ENCODE measurements at regions not wholly inside any gene's neighbourhood (a gene's known extent, or its start where the extent isn't known, plus 50 kb on each side); places are given as distances from the start of the nearest gene placed in this dataset.
"Not testable (repeated sequence)": the region's sequence is repeated elsewhere in the genome, so short reads cannot be mapped to it uniquely, and the experiment has no call there.

DNA sequence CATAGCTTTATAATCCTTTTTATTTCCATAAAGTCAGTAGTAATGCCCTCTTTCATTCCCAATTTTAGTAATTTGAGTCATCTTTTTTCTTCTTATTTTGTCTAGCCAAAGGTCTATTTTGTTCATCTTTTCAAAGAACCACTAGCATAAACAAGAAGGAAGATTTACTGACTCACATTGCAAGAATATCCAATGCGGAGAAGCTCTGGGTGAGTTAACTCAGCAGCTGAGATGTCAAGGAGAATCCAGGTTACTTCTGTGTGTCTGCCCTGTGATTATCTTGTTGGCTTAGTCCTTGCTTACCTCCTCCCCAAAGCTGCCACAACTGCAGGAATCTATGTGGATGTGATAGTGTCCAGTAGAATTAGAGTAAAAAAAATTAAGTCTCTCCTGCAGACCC lies 311.4 kb upstream of the NCKAP5 start:
- no peak for DNase-seq (ENCODE audit: low spot score)

DNA sequence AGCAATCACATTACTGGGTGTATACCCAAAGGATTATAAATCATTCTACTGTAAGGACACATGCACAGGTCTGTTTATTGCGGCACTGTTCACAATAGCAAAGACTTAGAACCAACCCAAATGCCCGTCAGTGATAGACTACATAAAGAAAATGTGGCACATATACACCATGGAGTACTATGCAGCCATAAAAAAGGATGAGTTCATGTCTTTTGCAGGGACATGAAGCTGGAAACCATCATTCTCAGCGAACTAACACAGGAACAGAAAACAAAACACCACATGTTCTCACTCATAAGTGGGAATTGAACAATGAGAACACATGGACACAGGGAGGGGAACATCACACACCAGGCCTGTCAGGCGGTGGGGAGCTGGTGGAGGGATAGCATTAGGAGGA lies 313.9 kb upstream of the NCKAP5 start:
- not testable (repeated sequence) for DNase-seq (ENCODE audit: low spot score)

GRCh38 chr2:133884739-133885381 lies 316.6 kb upstream of the NCKAP5 start:
- no peak for DNase-seq (ENCODE audit: low spot score)

DNA sequence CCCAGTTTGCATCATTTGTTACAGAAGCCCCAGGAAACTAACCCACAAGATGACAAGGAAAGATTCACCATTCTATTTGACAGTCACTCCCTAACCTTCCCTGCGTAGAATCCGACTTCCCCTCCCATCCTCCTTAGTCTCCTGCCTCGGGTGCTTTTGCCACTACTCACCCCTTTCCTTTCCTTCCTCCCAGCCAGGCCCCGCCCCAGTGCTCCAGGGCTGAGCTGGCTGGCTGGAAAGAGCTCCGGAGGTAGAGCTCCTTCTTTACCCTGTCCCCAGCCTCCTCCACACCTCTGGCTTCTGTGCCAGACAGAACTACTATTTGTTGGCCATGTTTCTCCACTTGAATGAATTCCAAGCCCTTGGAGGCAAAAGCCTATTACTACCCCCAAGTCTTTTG lies 317.6 kb upstream of the NCKAP5 start:
- no peak for DNase-seq (ENCODE audit: low spot score)

GRCh38 chr2:133886735-133887675 lies 318.7 kb upstream of the NCKAP5 start:
- peak; percentile 44 for DNase-seq (ENCODE audit: low spot score)

DNA sequence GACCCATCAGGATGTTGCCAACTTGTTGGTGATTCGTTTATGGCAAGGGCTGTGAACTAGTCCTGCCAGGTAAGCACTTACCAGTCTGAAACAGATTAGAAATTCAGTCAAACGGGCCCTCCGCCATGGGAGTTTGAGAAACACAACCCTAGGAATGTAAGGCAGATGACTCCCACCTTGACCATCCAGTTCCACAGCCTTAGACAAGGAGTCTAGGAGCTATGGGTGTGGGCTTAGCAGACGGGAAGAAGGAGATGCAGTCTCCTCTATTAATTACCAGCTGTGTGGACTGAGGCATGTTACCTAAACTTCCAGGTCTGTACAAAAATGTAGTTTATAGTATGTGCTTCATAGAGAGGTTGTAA lies 319.4 kb upstream of the NCKAP5 start:
- no peak for DNase-seq (ENCODE audit: low spot score)

GRCh38 chr2:133888107-133888506 lies 319.8 kb upstream of the NCKAP5 start:
- DNase-seq (ENCODE audit: low spot score): no peak

GRCh38 chr2:133888621-133889219 lies 320.5 kb upstream of the NCKAP5 start:
- no peak for DNase-seq (ENCODE audit: low spot score)

GRCh38 chr2:133892352-133892913 lies 324.2 kb upstream of the NCKAP5 start:
- no peak for DNase-seq (ENCODE audit: low spot score)

DNA sequence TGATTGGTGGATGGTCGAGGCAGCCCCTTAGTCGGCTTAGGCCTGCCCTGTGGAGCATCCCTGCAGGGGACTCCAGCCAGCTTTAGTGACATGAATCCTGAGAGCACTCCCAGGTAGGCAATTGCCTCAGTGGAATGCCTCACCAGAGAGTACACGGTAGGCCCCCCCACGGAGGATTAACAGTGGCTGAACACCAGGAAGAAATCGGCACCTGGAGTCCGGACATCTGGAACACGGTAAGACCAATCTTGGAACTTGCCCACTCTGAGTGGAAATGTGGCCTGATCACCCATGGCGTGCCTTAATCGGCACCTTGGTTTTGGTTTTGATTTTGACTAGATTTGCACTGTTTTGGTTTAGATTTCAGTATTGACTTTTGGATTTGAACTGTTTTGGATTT lies 326.2 kb upstream of the NCKAP5 start:
- no peak for DNase-seq (ENCODE audit: low spot score)

- not testable (repeated sequence) for DNase-seq (ENCODE audit: low spot score)
These were observed 329.6 kb upstream of the NCKAP5 start for GRCh38 chr2:133897838-133898237.

GRCh38 chr2:133900909-133901308 lies 332.6 kb upstream of the NCKAP5 start:
- no peak for DNase-seq (ENCODE audit: low spot score)

- no peak for DNase-seq (ENCODE audit: low spot score)
These were observed 338.1 kb upstream of the NCKAP5 start for GRCh38 chr2:133906396-133906795.

- DNase-seq (ENCODE audit: low spot score): no peak
These were observed 338.7 kb upstream of the NCKAP5 start for GRCh38 chr2:133906926-133907325.

- no peak for DNase-seq (ENCODE audit: low spot score)
These were observed 339.9 kb upstream of the NCKAP5 start for GRCh38 chr2:133908171-133908570.

DNA sequence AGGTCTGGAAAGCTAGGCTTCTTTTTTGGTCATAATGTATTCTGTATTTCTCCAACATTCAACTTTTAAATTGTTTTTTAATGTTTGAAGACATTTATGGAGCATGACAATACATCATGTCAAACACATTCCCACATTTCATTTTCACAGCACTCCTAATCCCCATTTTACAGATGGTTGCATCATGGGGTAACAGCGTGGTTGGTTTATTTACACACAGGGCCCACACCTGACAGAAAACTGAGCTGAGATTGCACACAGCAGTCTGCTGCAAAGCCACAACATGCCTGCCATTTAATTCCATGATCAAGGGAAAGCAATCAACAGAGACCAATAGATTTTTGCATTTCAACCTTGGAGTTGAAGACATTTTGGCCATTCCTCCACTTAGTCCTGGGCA lies 335.7 kb upstream of the MGAT5 start:
- DNase-seq (ENCODE audit: low spot score): no peak

GRCh38 chr2:133919285-133919684 lies 334.6 kb upstream of the MGAT5 start:
- DNase-seq (ENCODE audit: low spot score): no peak

DNA sequence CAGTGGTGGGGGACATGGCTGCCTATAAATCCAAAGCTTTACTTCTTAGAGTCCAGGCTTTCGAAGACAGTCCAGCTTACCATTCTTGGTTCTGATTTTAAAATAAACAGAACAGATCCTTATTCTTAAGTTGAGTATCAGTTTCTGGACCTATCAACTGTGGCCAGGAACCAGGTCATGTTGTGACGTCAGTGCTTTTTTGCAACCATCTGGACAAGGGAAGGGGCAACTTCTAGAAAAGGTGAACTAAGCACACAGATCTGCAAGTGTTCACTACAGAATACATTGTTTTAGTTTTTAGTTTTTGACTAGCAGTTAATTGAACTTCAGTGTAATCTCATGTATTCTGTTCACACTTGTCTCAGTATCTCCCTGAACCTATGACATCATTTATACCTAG lies 326.0 kb upstream of the MGAT5 start:
- DNase-seq (ENCODE audit: low spot score): no peak

- no peak for DNase-seq (ENCODE audit: low spot score)
These were observed 317.8 kb upstream of the MGAT5 start for GRCh38 chr2:133936096-133936495.

DNA sequence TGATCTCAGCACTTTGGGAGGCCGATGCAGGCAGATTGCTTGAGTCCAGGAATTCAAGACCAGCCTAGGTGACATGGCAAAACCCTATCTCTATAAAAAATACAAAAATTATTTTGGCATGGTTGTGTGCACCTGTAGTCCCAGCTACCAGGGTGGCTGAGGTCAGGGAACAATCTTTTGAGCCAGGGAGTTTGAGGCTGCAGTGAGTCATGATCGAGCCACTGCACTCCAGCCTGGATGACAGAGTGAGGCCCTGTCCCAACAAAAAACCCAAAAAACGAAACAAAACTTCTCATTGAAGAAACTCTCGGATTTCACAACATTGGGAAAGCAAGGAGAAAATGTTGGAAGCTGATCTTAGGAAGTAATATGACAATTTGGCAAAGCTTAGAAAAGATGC lies 317.3 kb upstream of the MGAT5 start:
- DNase-seq (ENCODE audit: low spot score): no peak

DNA sequence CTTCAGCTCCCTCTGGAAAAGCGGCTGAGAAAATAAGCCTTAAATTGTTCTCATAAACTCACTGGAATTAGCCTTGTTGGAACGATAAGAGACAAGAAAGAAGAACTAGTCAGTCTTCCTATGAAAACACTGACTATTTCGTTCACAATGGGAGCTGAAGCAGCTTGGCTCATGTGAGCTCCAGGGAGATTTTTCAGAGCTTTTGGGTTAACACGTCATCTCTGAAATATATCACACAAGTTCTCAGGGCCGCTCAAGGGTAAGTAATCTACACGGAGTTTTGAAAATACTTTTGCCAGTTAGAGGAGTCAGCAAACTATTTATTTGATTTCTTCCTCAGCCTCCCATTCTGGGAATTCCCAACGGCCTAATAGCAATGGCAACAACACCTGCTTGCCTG lies 316.2 kb upstream of the MGAT5 start:
- DNase-seq (ENCODE audit: low spot score): no peak

DNA sequence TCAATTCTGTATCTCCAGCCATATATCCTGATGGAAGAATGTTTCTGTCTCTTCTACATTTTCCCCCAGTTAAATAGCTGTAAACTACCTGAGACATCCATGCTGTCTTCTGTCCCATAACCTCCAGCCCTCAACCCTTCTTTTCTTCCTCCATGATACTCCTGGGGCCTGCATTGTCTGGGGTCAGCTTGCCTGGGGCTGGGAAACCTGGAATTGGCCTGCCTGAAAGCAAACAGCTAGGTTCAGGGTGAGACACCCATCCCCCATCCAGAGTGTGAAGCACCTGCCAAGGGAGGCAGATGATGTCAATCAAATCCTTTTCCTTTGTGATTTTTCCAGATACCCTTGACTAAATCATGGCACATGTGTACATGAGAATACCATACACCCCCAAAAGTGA lies 313.7 kb upstream of the MGAT5 start:
- DNase-seq (ENCODE audit: low spot score): no peak

DNA sequence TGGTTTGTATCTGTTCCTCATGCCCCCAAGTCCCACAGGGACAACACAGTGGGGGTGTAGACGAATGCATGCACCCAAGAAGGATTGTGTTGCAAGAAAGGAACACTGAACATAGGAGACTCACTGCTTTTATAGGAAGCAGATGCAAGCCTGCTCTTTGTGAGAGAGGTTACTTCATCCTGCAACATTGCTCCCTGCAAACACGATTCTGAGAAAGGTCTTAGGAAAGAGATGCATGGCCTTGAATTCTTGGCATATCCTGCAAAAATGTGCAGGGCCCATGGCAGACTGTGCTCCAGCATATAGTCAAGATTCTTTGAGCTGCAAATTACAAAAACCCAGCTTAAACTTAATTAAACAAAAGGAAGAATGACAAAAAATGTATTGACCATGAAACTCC lies 312.2 kb upstream of the MGAT5 start:
- DNase-seq (ENCODE audit: low spot score): no peak

Data from CD4-positive, alpha-beta T cell treated with Interleukin-2 at 100 ng/mL for 4 hours (primary cell).